Ishikawa (cell line): ENCODE measurements at regions not wholly inside any gene's neighbourhood (a gene's known extent, or its start where the extent isn't known, plus 50 kb on each side); places are given as distances from the start of the nearest gene placed in this dataset.

Experiments used
- CEBPB ChIP-seq: IDR thresholded peaks from 2 replicates; pipeline ENCODE4 v1.6.1; 2012
- CREB1 ChIP-seq: IDR thresholded peaks from 2 replicates; pipeline ENCODE4 v1.6.1; 2012; ENCODE audit warnings: low read depth
- EGR1 ChIP-seq: IDR thresholded peaks from 2 replicates; pipeline ENCODE4 v1.6.1; 2012
- EP300 ChIP-seq: IDR thresholded peaks from 2 replicates; pipeline ENCODE4 v1.6.1; 2012; ENCODE audit warnings: borderline replicate concordance
- FOXM1 ChIP-seq: IDR thresholded peaks from 2 replicates; pipeline ENCODE4 v1.6.1; 2012; ENCODE audit warnings: low read depth, borderline replicate concordance
- MAX ChIP-seq: IDR thresholded peaks from 2 replicates; pipeline ENCODE4 v1.6.1; 2012
- NFIC ChIP-seq: IDR thresholded peaks from 2 replicates; pipeline ENCODE4 v1.6.1; 2012
- RAD21 ChIP-seq: IDR thresholded peaks from 2 replicates; pipeline ENCODE4 v1.6.1; 2012; ENCODE audit warnings: low read depth
- REST ChIP-seq: IDR thresholded peaks from 2 replicates; pipeline ENCODE4 v1.6.1; 2012; ENCODE audit warnings: low read depth, mild to moderate bottlenecking
- TAF1 ChIP-seq: IDR thresholded peaks from 2 replicates; pipeline ENCODE4 v1.6.1; 2012; ENCODE audit warnings: low read depth, mild to moderate bottlenecking
- TCF12 ChIP-seq: IDR thresholded peaks from 2 replicates; pipeline ENCODE4 v1.6.1; 2012; ENCODE audit warnings: low read depth
- TEAD4 ChIP-seq: IDR thresholded peaks from 2 replicates; pipeline ENCODE4 v1.6.1; 2012
- USF1 ChIP-seq: IDR thresholded peaks from 2 replicates; pipeline ENCODE4 v1.6.1; 2012
- YY1 ChIP-seq: IDR thresholded peaks from 2 replicates; pipeline ENCODE4 v1.6.1; 2012; ENCODE audit warnings: low read depth
- ZBTB7A ChIP-seq: IDR thresholded peaks from 2 replicates; pipeline ENCODE4 v1.6.1; 2012; ENCODE audit warnings: low read depth

GRCh38 chr3:127065561-127066290, 82.8 kb downstream of the PLXNA1 start:
- TF ChIP-seq ZBTB7A (no peak), CEBPB (no peak), EGR1 (no peak), USF1 (no peak), TAF1 (no peak), YY1 (no peak), NFIC (no peak), MAX (no peak), RAD21 (no peak), TCF12 (no peak), REST (no peak)

- no peak for TF ChIP-seq MAX
- no peak for TF ChIP-seq FOXM1
- TF ChIP-seq TAF1, result no peak
- no peak for TF ChIP-seq RAD21
- TF ChIP-seq REST, result no peak
- TF ChIP-seq TEAD4, result no peak
- no peak for TF ChIP-seq USF1
- no peak for TF ChIP-seq CEBPB
- no peak for TF ChIP-seq EGR1
- no peak for TF ChIP-seq ZBTB7A
- TF ChIP-seq TCF12, result no peak
- TF ChIP-seq EP300, result no peak
These were observed 83.7 kb downstream of the PLXNA1 start for GRCh38 chr3:127066635-127067034.

- TF ChIP-seq TAF1, result no peak
- TF ChIP-seq TEAD4, result no peak
- no peak for TF ChIP-seq CEBPB
- TF ChIP-seq ZBTB7A, result no peak
- no peak for TF ChIP-seq CREB1
- no peak for TF ChIP-seq MAX
- TF ChIP-seq USF1, result no peak
- TF ChIP-seq EP300, result no peak
- no peak for TF ChIP-seq FOXM1
- no peak for TF ChIP-seq EGR1
- no peak for TF ChIP-seq RAD21
- no peak for TF ChIP-seq TCF12
- TF ChIP-seq NFIC, result no peak
- no peak for TF ChIP-seq REST
These were observed 84.4 kb downstream of the PLXNA1 start for GRCh38 chr3:127067116-127067910.
